ENCODE measurements at regions not wholly inside any gene's neighbourhood (a gene's known extent, or its start where the extent isn't known, plus 50 kb on each side); places are given as distances from the start of the nearest gene placed in this dataset.

- no peak for DNase-seq (ENCODE audit: low spot score)
Observed at GRCh38 chr19:27618006-27618405, 1594.9 kb downstream of the UQCRFS1 start.

GRCh38 chr19:27580906-27581305, 1632.0 kb downstream of the UQCRFS1 start:
- DNase-seq (ENCODE audit: low spot score): no peak
